MM.1S (cell line): ENCODE measurements at regions not wholly inside any gene's neighbourhood (a gene's known extent, or its start where the extent isn't known, plus 50 kb on each side); places are given as distances from the start of the nearest gene placed in this dataset.

Experiments used
- CTCF ChIP-seq: fragments of 300-600 bp; sonication (generic); IDR thresholded peaks from 2 replicates; pipeline ENCODE4 v1.5.1; 2016; ENCODE audit warnings: antibody characterized with exemption, low read length, mixed read lengths
- EZH2phosphoT487 ChIP-seq: fragments of 300-600 bp; sonication (generic); IDR thresholded peaks from 2 replicates; pipeline ENCODE4 v1.6.1; 2018; ENCODE audit warnings: antibody characterized with exemption, low read length

- TF ChIP-seq CTCF (no peak), EZH2phosphoT487 (no peak)
Measured at GRCh38 chr12:28898038-28898437, 251.0 kb upstream of the FAR2 start.
